ENCODE measurements at regions not wholly inside any gene's neighbourhood (a gene's known extent, or its start where the extent isn't known, plus 50 kb on each side); places are given as distances from the start of the nearest gene placed in this dataset.
"Not testable (repeated sequence)": the region's sequence is repeated elsewhere in the genome, so short reads cannot be mapped to it uniquely, and the experiment has no call there.

DNA sequence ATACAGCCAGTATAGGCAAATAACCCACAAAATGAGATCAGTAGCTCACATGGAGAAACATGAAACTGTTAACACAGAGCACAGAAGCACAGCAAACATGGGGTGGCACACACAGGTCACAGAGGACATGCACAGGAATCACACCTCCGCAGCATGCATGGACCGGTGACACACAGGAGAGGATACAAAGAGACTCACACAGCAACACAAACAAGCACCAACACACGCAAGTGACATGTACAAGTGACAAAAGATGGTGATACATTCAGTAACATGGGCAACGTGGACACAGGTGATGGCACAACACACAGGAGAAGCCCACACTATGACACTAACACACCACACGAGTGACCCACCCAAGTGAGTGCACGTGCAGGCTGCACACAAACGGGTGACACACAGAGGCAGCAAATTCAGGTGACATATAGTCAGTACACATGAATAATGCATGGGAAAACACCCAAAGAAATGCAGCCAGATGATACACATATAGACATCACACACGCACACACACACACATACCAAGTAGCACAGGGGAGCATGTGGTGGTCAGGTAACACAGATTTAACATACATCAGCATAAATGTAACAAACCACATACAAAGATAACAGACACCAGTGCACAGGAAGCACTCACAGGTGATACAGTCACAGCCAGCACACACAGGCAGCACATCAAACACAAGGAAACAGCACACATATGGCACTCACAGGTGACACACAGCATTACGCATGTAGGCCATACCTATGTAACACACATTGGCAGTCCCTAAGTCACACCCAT, 216.0 kb upstream of the SFSWAP start:
- DNase-seq: no peak

- no peak for DNase-seq
Observed at GRCh38 chr12:131497966-131498365, 212.9 kb upstream of the SFSWAP start.

GRCh38 chr12:131499160-131499863, 211.6 kb upstream of the SFSWAP start:
- DNase-seq: no peak

DNA sequence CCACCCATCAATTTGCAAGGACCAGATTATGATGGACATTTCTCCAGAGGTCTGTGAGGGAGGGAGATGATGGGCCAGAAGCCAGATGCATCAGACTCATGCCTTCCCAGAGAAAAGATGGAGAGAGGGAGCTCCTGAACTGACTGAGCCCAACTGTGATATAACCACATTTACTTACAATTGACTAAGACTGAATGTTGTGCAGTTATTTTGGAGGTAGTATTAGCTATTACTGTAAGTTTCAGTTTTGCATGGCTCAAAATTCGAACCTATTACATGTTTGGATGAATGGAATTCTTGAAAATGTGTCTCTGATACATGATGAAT, 211.1 kb upstream of the SFSWAP start:
- no peak for DNase-seq

DNA sequence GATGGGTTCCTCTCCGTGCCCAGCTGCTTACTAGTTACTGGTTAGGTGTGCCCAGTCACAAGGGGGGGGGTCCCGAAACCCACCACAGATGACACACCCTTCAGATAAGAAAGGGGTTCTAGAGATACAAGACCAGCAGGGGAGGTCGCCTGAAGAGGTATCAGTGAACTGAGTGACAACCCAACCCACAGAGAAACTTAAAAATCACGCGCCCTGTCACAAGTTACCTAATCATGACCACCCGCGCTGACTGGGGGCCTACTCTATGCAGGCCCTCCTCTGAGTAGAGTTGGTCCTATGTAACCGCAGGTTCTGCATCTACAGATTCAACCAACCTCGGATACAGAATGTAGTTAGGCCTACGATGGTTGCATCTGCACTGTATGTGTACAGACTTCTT, 210.3 kb upstream of the SFSWAP start:
- no peak for DNase-seq

DNA sequence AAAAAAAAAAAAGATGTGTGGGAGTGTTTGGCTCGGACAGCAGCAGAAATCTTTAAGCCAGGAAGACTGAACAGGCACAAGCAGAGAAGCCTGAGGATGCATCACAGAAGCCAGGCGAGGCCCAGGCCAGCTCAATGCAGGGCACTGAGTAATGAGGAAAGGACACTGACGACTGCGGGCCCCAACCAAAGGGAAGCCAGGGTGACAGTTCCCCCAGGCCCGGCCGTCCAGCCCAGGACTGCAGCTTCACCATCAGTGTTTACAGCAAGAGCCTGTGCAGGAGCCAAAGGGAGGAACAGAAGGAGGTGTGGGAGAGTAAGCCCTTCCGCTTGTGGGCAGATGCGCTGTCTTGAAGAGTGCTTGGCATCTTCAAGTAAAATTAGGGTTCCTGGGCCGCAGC, 205.3 kb upstream of the SFSWAP start:
- no peak for DNase-seq

- no peak for DNase-seq
Observed at GRCh38 chr12:131506426-131506825, 204.5 kb upstream of the SFSWAP start.

DNA sequence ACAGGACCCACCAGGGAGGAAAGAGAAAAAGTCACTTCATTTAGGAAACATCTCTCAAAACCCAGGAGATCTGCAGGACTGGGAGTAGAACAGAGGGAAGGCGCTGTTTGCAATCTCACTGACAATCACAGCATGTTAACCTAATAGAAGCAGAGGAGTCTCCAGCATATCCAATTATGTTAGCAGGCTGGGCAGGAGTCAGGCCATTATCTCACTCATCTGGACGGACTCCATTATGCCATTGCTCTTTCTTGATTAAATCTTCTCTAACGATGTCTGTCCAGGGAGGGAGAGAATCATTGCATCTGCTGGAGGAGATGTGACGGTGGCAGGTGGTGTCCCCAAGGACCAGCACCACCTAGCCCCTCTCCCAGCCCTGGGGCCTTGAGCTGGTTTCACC, 203.8 kb upstream of the SFSWAP start:
- DNase-seq: no peak

GRCh38 chr12:131507881-131508280, 203.0 kb upstream of the SFSWAP start:
- DNase-seq: no peak

GRCh38 chr12:131509701-131510100, 201.2 kb upstream of the SFSWAP start:
- no peak for DNase-seq

GRCh38 chr12:131510431-131510830, 200.5 kb upstream of the SFSWAP start:
- DNase-seq: no peak

GRCh38 chr12:131511391-131511802, 199.5 kb upstream of the SFSWAP start:
- no peak for DNase-seq

GRCh38 chr12:131511803-131512561, 198.9 kb upstream of the SFSWAP start:
- no peak for DNase-seq

DNA sequence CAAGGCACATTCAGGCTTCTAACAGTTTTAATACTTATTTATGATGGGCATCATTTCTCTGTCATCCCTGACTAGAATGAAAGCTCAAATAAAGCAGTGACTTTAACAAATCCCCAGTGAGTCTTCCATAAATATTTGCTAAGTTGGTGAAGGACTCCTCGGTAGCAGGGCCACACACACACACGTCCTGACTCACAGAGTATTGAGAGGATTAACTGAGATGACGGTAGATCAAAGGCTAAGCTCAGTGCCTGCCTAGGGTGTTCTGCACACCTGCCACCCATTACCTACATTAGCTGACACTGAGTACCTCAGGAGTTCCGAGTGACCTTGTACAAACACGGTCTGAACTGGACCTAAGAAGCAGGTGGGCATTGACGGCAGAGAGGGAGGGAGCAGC, 197.3 kb upstream of the SFSWAP start:
- DNase-seq: no peak

GRCh38 chr12:131520553-131520952, 190.3 kb upstream of the SFSWAP start:
- not testable (repeated sequence) for DNase-seq

DNA sequence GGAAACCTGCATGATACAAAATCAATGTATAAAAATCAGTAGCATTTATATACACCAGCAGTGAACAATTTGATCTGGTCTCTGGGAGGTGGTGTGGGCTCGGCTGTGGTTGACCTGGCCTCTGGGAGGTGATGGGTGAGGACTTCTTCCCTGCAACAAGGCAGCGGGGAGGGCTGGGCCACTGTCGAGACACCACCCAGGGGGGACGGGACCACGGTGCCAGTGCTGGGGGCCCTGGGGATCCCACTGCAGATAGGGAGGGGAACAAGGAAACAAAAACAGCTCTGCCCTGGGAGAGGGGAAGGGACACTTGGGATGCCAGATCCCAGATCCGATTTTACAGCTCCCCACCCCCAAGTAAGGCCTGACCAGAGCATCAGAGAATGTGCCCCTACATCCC, 189.6 kb upstream of the SFSWAP start:
- DNase-seq: no peak

- no peak for DNase-seq
Observed at GRCh38 chr12:131525795-131526508, 184.9 kb upstream of the SFSWAP start.

- DNase-seq: no peak
Observed at GRCh38 chr12:131527092-131527491, 183.8 kb upstream of the SFSWAP start.

GRCh38 chr12:131527736-131528135, 183.2 kb upstream of the SFSWAP start:
- DNase-seq: no peak

DNA sequence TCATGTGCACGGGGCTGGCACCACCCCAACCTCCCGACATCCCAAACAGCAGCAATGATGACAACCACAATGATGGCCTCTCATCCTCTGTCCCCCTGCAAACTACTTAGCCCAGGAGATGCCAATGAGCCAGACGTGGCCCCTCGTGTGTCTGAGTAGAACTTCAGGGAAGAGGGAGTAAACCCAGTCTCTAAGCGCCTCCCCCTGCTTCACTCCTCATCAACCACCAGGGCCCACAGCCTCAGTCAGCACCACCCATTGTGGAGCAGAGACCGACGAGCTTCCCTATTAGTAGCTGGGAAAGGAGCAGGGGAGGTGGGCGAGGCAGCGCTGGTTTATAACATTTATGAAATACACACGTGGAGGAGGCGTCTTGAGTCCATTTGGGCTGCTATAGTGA, 182.7 kb upstream of the SFSWAP start:
- DNase-seq: no peak

- DNase-seq: no peak
Observed at GRCh38 chr12:131528667-131529066, 182.2 kb upstream of the SFSWAP start.

DNA sequence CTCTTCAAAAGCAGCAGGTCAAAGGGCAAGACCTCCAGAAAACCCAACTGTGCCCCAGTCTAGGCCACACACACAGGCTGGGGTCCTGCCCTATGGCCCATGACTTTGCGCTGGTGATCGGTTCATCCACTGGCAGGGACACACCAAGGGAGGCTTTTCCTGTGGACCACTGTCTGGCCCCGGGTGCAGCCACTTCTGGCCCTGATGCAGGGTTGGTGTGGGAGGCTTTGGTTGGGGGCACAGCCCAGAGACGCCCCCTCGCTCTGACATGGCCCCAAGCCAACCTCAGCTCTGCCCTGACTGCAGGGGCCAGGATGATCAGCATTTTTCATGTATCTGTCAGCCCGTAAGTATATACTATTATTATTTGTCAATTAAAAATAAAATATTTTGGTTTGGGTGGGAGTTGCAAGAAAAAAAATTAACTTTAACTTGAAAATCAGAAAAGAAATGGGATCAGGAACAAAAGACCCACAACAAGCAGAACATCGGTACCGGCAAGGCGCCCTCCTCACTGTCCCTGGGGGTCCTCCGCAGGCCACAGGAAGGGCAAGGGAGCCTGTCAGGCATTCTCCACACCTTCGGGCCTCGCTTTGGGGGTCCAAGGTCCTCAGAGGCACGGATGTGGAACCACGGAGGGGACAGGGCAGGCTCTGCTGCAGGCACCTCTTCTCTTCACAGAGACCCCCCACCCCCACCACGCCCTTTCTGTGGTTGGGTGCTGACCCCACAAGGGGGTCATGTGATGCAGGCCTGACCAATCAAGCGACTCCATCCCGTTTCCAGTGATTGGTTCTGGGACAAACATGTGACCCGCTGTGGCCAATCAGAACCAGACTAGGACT, 181.5 kb upstream of the SFSWAP start:
- no peak for DNase-seq

DNA sequence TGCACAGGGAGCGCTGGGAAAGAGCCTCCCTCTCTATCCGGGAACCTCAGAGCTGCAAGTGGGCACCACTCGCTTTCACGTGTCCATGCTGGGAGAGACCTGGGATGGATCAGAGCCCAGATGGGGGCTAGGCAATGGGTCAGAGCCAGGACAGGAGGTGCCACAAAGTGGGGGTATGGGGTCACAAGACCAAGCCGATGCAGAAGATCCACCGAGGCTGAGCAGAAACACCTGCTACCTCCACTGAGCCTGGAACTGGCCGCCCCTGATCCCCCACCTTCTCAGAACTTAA, 180.9 kb upstream of the SFSWAP start:
- no peak for DNase-seq
